Omental fat pad (tissue), 3 donors: ENCODE measurements at regions not wholly inside any gene's neighbourhood (a gene's known extent, or its start where the extent isn't known, plus 50 kb on each side); places are given as distances from the start of the nearest gene placed in this dataset.

Experiments
- ATAC-seq: fragments of 150-250 bp; one replicate; pipeline ENCODE4 v1.9.1; 2016; ENCODE audit warnings: mild to moderate bottlenecking, moderate library complexity; ENCODE audit not compliant: low FRiP score
- DNase-seq: peaks from one replicate; pipeline ENCODE4 v3.0.0-alpha.2; 2019; ENCODE audit warnings: low spot score
- TF ChIP-seq, protein P1 (sequence below), 3 donors: fragments of 450-650 bp; IDR thresholded peaks; one replicate each; pipeline ENCODE4 v1.5.1; 2016 to 2017; ENCODE audit warnings: antibody characterized with exemption in 3 of 3, mild to moderate bottlenecking in 3 of 3, moderate library complexity in 2 of 3

DNA sequence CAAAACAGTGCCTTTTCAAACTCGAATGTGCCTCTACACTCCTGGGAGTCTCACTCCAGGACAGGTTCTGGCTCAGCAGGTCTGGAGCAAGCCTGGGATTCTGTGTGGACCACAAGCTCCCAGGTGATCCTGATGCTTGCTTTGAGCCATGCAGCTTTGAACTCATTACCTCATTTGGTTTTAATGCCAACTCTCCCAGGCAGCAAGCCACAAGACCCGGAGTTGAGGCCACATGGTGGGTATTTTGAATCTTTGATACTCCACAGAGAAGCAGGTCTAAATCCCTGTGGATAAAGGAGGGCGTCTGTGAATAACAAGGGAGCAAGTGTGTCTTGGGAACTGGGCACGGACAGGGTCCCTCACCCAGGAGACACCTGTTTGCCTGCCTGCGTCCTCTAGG is 205.4 kb upstream of the CST7 start:
- ATAC-seq (no peak), DNase-seq (no peak)
- TF ChIP-seq, protein P1, sequence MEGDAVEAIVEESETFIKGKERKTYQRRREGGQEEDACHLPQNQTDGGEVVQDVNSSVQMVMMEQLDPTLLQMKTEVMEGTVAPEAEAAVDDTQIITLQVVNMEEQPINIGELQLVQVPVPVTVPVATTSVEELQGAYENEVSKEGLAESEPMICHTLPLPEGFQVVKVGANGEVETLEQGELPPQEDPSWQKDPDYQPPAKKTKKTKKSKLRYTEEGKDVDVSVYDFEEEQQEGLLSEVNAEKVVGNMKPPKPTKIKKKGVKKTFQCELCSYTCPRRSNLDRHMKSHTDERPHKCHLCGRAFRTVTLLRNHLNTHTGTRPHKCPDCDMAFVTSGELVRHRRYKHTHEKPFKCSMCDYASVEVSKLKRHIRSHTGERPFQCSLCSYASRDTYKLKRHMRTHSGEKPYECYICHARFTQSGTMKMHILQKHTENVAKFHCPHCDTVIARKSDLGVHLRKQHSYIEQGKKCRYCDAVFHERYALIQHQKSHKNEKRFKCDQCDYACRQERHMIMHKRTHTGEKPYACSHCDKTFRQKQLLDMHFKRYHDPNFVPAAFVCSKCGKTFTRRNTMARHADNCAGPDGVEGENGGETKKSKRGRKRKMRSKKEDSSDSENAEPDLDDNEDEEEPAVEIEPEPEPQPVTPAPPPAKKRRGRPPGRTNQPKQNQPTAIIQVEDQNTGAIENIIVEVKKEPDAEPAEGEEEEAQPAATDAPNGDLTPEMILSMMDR (IDR thresholded peaks at IDR 0.05), result no peak

DNA sequence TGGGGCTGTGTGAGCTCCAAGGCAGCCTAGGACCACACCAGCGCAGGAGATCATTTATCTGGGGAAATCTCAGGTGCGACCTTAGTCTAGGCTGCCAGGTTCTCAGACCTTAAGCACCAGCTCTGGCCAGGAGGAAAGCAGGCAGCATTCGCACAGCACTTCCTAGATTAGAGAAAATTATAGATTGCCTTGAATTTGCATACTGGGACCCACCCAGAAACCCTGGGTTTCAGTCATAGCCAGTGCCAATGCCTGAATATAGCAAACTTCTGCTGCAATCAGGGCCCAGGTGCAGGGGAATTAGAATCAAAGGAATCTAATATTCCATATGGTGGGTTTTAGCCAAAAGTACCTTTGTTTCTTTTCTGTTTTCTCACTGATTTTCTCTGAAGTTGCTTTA is 204.3 kb upstream of the CST7 start:
- DNase-seq (no peak), ATAC-seq (no peak)
- TF ChIP-seq, protein P1 (IDR thresholded peaks at IDR 0.05), result no peak

DNA sequence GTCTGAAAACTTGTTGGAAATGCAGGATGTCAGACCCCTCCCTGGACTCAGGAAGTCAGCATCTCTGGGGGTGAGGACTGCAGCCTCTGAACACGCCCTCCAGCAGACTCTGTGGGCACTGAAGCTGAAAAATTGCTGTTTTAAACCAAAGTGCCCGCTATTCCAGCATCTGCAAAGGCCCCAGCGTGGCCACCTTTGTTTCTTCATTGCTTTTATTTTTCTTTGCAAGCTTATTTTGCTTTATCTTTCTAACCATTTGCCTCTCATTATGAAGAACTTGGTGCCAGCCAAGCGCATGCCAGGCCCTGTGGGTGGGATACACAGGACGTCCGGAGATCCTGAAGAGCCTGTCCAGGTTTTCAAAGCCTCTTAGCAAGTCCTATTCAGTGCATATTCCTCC is 203.9 kb upstream of the CST7 start:
- no peak for ATAC-seq
- DNase-seq, result no peak
- TF ChIP-seq, protein P1 (IDR thresholded peaks at IDR 0.05), result no peak

DNA sequence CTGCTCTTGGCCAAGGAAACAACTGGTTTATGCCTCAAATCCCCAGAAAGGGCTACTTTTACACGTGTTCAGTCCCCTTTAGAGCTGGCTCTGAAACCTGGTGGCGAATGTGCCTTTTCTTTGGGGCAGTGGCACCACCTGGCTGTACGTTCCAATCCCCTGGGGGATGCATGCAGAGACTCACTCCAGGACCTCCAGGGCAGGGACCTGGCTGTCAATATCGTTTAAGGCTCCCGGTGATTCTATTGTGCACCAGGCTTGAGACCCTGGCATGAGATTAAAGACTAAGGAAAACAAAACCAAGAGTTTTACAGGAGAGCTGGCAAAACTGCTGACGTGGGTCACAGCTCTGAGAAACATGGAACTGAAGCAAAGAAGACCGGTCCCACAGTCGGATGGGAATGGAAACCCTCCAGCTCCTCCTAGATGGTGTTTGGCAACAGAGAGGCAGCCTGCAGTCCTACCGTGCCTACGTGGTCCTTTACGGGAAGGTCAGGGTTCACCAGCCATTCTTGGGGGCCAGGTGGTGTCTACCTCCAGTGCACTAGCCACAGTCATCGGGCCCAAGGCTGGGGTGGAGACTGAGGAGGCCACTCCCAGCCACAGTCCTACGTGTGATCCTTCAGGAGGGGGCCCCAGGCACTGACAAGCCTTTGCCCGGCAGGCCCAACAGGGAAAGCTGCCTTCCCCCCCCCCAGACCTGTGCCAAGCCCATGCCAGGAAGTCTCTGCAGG is 203.3 kb upstream of the CST7 start:
- TF ChIP-seq, protein P1 (IDR thresholded peaks at IDR 0.05), result no peak
- no peak for ATAC-seq
- no peak for DNase-seq

DNA sequence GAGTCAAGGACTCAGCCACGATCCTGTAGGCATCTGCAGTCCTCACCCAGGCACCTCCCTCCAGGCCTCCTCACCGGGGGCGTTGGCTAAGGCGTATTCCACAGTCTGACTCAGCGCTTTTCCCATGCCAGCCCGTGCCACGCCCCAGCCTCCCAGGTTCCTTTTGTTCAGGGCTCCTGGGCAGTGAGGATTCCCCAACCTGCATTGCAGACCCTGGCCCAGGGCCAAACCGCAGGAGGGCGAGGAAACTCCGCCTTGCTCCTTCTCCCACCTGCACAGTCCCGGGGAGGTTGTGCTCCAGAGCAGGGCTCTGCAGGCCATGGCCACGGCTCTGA is 202.8 kb upstream of the CST7 start:
- no peak for DNase-seq
- ATAC-seq, result peak; percentile 69
- TF ChIP-seq, protein P1 (IDR thresholded peaks at IDR 0.05), result no peak

DNA sequence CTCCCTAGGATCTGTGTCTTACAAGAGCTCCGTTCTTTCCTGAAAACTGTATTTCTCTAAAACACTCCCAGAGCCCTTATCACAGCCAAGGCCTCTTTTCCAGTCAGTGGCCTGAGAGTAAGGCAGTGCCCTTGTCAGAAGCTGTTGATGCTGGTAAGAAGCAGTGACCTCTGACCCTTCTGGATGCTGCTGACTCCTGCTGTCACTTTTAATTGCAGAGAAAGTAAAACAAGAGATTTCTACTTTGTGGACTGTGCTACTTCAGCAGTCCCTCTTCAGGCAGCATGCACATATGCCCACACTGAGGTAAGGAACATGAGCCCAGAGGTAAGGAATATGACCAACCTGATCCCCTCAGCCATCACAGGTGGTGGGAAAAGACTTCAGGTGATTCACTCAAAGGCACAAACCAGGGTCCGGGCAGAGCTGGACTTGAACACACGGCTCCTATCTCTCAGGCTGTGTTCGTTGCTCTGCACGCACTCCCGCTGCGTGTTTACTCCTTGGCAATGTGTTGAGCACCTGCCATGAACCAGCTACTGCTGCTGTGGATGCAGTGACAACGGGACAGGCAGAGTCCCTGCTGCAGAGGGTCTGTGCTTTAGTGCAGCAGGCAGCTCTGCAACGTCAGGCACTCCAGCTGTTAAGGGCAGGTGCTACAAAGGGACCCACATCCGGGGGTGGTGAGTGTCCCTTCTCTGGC is 201.9 kb upstream of the CST7 start:
- DNase-seq (no peak), ATAC-seq (no peak)
- TF ChIP-seq, protein P1 (IDR thresholded peaks at IDR 0.05), result no peak
